Ovary (tissue), 7 donors: ENCODE measurements at regions not wholly inside any gene's neighbourhood (a gene's known extent, or its start where the extent isn't known, plus 50 kb on each side); places are given as distances from the start of the nearest gene placed in this dataset.

ENCODE experiments used
- DNase-seq, 5 donors: peaks; one replicate each; pipeline ENCODE4 v3.0.0-alpha.2; 2019 to 2020
- H3K27ac ChIP-seq, 2 donors: fragments of 200-600 bp; one replicate each; pipeline versions ENCODE4 v1.5.1 to v1.8.0; 2019 to 2022
- H3K27me3 ChIP-seq: fragments of 200-600 bp; one replicate; pipeline ENCODE4 v1.8.0; 2022
- H3K36me3 ChIP-seq: fragments of 200-600 bp; sonication (generic); one replicate; pipeline ENCODE4 v1.5.1; 2019
- H3K4me1 ChIP-seq: one replicate; pipeline ENCODE4 v1.8.1; 2013; ENCODE audit warnings: mild to moderate bottlenecking, moderate library complexity; ENCODE audit not compliant: insufficient read depth
- H3K4me3 ChIP-seq: fragments of 200-600 bp; sonication (generic); one replicate; pipeline ENCODE4 v1.5.1; 2017
- H3K9me3 ChIP-seq, 2 donors: fragments of 200-600 bp in 1 of 2; sonication (generic) in 1 of 2; one replicate each; pipeline versions ENCODE4 v1.5.1 to v1.8.1; 2013 to 2019; ENCODE audit warnings: mild to moderate bottlenecking in 1 of 2, moderate library complexity in 1 of 2
- EP300 ChIP-seq: sonication (generic); formaldehyde crosslinking; IDR thresholded peaks from one replicate; pipeline ENCODE4 v1.6.1; 2017; ENCODE audit warnings: antibody characterized with exemption
- POLR2A ChIP-seq: fragments of 450-650 bp; IDR thresholded peaks from one replicate; pipeline ENCODE4 v1.6.1; 2017; ENCODE audit warnings: antibody characterized with exemption, mild to moderate bottlenecking, moderate library complexity
- WGBS, 3 donors: extraction: QIAGEN DNeasy Blood & Tissue Kit in 1 of 3; methylation state at CpG; one replicate each; pipeline versions ENCODE4 v1.1.5 to v1.1.7; 2013 to 2017; 5-methylcytosine and 5-hydroxymethylcytosine counted together
- intact Hi-C, 4 donors: fragments of 100-400 bp; cut with DNase I; formaldehyde crosslinking; loops; one replicate each; pipeline versions ENCODE4 v1.11.0 to v1.15.1; 2022 to 2023
- TF ChIP-seq, protein P1 (sequence below), 3 donors: fragments of 450-650 bp in 2 of 3; fragments of 200-600 bp in 1 of 3; IDR thresholded peaks; one replicate each; pipeline versions ENCODE4 v1.5.1 to v1.8.0; 2016 to 2022; ENCODE audit warnings: antibody characterized with exemption in 3 of 3, mild to moderate bottlenecking in 1 of 3
- donor health status: DM: no; HTN: no; CAD: no; lungs with moderate emphysema.
- donor health status: DM: no; HTN: no; CAD: no.
- donor health status: Bipolar disorder and iron deficiency.
- donor health status: DM: no; HTN: no; CAD: no.
- donor health status: DM: yes; HTN: yes; CAD: no.

DNA sequence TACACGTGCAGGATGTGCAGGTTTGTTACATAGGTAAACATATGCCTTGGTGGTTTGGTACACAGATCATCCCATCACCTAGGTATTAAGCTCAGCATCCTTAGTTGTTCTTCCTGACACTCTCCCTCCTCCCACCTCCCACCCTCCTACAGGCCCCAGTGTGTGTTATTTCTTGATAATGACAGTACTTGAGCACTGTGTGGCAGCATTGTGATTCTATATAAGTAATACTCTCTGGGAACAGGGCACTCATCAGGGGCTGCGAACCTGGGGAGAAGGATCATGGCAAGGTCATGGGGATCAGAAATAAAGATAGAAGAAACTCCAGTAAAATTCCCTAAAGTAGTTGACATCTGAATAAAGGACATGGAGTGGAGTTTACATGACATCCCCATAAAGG is 1256.2 kb upstream of the CRIM1 start:
- no peaks in the 10 kb centered on the region for H3K4me1 ChIP-seq
- 72 to 78% (median 76%) methylated on average over 2 of the region's 2 CpGs for WGBS, 3 donors
- intact Hi-C loops = no loop called here
- H3K27ac ChIP-seq = no peak overlapping the region
- DNase-seq = no peak
- H3K36me3 ChIP-seq = no peaks in the 10 kb centered on the region
- no peak overlapping the region for H3K4me3 ChIP-seq
- TF ChIP-seq EP300 (no peak), POLR2A (no peak)
- TF ChIP-seq, protein P1, sequence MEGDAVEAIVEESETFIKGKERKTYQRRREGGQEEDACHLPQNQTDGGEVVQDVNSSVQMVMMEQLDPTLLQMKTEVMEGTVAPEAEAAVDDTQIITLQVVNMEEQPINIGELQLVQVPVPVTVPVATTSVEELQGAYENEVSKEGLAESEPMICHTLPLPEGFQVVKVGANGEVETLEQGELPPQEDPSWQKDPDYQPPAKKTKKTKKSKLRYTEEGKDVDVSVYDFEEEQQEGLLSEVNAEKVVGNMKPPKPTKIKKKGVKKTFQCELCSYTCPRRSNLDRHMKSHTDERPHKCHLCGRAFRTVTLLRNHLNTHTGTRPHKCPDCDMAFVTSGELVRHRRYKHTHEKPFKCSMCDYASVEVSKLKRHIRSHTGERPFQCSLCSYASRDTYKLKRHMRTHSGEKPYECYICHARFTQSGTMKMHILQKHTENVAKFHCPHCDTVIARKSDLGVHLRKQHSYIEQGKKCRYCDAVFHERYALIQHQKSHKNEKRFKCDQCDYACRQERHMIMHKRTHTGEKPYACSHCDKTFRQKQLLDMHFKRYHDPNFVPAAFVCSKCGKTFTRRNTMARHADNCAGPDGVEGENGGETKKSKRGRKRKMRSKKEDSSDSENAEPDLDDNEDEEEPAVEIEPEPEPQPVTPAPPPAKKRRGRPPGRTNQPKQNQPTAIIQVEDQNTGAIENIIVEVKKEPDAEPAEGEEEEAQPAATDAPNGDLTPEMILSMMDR (IDR thresholded peaks at IDR 0.05) = no peak
- no peaks in the 10 kb centered on the region for H3K27me3 ChIP-seq
- no peaks in the 10 kb centered on the region for H3K9me3 ChIP-seq

- intact Hi-C loops = loop anchor here in 1 of 4 donors (10.0 kb wide), 1 partner anchor 973 kb away; no protein-coding TSS in a partner anchor
Observed at GRCh38 chr2:35082072-35082471, 1273.5 kb upstream of the CRIM1 start.

GRCh38 chr2:35081622-35082015 is 1274.0 kb upstream of the CRIM1 start:
- H3K27me3 ChIP-seq = no peaks in the 10 kb centered on the region
- H3K4me3 ChIP-seq = no peak overlapping the region
- WGBS, 3 donors = 62 to 81% (median 69%) methylated on average over 1 of the region's 1 CpG
- DNase-seq = no peak
- no peaks in the 10 kb centered on the region for H3K9me3 ChIP-seq
- no peaks in the 10 kb centered on the region for H3K4me1 ChIP-seq
- TF ChIP-seq, protein P1 (IDR thresholded peaks at IDR 0.05) = no peak
- TF ChIP-seq EP300 = no peak
- no peak for TF ChIP-seq POLR2A
- no peaks in the 10 kb centered on the region for H3K36me3 ChIP-seq
- intact Hi-C loops = loop anchor here in 1 of 4 donors (10.0 kb wide), 1 partner anchor 973 kb away; no protein-coding TSS in a partner anchor
- no peak overlapping the region for H3K27ac ChIP-seq

More at GRCh38 chr2:35082072-35082471, 1273.5 kb upstream of the CRIM1 start:
- H3K27me3 ChIP-seq = no peaks in the 10 kb centered on the region
- no peak for TF ChIP-seq POLR2A
- TF ChIP-seq, protein P1 (IDR thresholded peaks at IDR 0.05) = no peak
- TF ChIP-seq EP300 = no peak
- no peaks in the 10 kb centered on the region for H3K36me3 ChIP-seq
- 85 to 91% (median 90%) methylated on average over 4 of the region's 4 CpGs for WGBS, 3 donors
- no peak for DNase-seq
- H3K9me3 ChIP-seq = no peaks in the 10 kb centered on the region
- H3K27ac ChIP-seq = no peak overlapping the region
- H3K4me1 ChIP-seq = no peaks in the 10 kb centered on the region
- H3K4me3 ChIP-seq = no peak overlapping the region

DNA sequence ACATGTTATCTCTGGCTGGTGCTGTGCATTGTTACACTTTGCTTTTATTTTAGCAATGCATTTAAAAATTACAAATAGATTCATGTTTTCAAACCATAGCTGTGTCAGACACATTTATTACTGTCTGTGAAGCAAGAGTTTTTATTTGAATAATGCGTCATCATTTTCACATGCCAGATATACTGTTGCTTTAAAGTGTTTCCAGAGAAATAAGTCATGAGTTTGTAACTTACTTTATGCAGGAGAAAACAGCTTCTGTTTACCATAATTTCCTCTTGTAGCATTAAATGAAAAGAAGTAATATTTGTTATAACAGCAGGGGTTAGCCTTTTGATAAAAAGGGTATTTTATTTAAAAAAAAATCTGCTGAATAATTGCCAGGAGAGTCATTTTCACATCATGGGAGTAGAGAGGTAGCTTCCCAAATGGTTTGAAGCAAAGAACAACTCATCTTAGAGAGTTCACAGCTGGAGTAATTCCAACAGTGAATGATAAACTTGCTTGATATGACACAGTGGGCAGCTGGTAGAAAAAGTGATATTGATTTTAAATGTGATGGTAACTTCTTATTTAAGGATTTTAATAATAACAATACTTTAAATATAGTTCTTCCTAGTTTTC is 1274.5 kb upstream of the CRIM1 start:
- intact Hi-C loops = loop anchor here in 1 of 4 donors (10.0 kb wide), 1 partner anchor 974 kb away; no protein-coding TSS in a partner anchor
- H3K27ac ChIP-seq = no peak overlapping the region
- WGBS, 3 donors = 15 to 23% (median 15%) methylated on average over 1 of the region's 1 CpG

More for the DNA sequence above, 1274.5 kb upstream of the CRIM1 start:
- no peak for DNase-seq
- no peaks in the 10 kb centered on the region for H3K36me3 ChIP-seq
- TF ChIP-seq POLR2A = no peak
- TF ChIP-seq, protein P1 (IDR thresholded peaks at IDR 0.05) = no peak
- no peak for TF ChIP-seq EP300
- H3K4me3 ChIP-seq = no peak overlapping the region
- no peaks in the 10 kb centered on the region for H3K27me3 ChIP-seq
- H3K9me3 ChIP-seq = no peaks in the 10 kb centered on the region
- H3K4me1 ChIP-seq = no peaks in the 10 kb centered on the region
